ENCODE measurements at regions not wholly inside any gene's neighbourhood (a gene's known extent, or its start where the extent isn't known, plus 50 kb on each side); places are given as distances from the start of the nearest gene placed in this dataset.
"Not testable (repeated sequence)": the region's sequence is repeated elsewhere in the genome, so short reads cannot be mapped to it uniquely, and the experiment has no call there.

DNA sequence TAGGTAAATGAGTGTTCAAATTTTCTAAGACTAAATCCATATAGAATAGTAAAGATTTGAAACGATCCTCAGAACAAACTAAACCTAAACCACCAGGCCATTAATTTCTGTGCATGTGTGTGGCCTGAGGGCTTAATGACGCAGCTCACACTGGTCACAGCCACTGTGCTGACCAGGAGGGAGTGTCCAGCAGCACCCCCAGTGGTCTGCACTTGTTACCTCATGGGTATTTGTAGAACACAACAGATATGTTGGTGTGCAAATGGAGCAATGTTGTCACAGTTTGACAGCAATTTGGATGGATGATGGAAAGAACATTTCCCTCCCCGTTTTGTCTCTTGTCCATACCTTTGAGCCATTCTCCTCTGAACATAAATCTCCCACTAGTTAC, 122.4 kb upstream of the EXOC2 start:
- DNase-seq (ENCODE audit: low spot score) = no peak

DNA sequence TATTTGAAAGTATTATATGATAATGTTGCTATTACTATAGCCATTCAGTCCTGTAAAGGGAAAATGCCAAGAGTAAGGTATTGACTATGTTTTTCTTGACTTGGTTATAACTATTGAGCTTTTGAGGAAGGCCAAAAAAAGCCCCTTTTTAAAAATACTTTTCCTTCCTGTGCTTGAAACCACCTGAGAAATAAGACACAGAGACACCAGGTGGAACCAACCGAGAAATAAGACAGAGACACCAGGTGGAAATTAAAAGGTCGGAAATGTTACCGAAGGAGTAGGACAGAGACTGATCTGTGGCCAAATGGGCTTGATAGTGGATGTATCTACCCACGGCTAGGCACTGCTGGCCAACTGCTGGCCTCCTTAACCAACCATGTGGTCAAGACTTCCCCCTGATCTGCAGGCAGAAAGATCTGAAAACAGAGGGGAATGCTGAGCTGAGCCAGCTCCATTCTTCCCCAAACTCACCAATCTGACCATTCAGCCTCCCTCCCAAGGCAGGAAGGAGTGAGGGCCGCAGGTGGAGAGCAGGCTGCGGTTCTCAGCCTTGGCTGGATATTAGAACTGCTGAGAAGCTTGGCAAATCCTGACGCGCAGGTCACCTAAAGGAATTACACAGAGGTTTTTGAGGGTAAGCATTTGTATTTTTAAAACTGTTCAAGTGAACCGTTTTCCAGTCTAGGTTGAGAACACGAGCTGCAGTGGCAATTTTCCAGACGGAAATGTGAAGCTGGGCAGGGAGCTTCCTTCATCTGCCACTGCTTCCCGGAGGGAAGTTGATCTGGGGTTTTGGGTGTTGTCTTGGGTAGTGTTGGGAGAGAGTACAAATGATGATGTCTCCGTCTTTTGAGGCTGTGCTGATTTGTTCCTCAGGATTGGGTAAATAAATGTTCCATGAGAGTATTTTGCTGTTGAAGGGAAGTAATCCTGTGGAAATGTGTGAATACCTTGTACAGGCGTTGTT, 121.7 kb upstream of the EXOC2 start:
- DNase-seq (ENCODE audit: low spot score) = no peak

DNA sequence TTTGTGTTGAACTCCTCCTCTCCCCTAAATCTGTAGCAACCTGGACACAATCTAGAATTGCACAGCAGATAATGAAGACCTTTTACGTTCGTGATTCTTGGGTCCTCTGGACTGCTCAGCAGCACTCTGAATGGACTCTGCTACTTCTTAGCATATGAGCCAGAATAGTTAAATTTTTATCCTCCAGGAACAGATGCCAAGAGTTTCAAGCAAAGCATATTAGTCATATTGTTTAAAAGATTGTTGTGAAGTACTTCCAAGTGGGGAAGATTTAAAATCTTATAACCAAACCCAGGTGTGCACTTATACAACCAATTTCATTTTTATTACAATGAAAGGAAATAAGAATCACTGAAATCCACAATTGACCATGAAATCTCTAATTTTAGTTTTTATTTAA, 118.9 kb upstream of the EXOC2 start:
- DNase-seq (ENCODE audit: low spot score) = no peak

DNA sequence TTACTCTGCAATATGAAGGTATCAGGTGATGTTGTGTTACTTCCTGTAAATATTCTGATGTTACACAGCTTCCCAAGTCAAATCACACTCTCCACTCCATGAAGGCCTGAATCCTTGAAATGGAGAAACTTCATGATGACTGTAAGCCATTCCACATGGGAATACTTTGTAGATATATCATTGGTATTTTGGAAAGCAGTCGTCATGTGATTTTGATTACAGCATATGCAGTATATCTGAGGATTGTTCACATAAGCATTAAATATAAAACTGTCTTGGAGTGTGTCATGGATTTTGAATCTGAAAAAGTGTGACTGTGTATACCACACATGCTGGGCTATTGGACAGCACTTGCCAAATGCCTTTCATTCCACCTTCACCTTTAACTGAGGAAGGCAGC, 118.3 kb upstream of the EXOC2 start:
- DNase-seq (ENCODE audit: low spot score) = no peak

GRCh38 chr6:804771-805170, 111.8 kb upstream of the EXOC2 start:
- no peak for DNase-seq (ENCODE audit: low spot score)

- DNase-seq (ENCODE audit: low spot score) = no peak
These were observed 111.4 kb upstream of the EXOC2 start for GRCh38 chr6:804317-804716.

- no peak for DNase-seq (ENCODE audit: low spot score)
These were observed 110.4 kb upstream of the EXOC2 start for GRCh38 chr6:803191-803977.

DNA sequence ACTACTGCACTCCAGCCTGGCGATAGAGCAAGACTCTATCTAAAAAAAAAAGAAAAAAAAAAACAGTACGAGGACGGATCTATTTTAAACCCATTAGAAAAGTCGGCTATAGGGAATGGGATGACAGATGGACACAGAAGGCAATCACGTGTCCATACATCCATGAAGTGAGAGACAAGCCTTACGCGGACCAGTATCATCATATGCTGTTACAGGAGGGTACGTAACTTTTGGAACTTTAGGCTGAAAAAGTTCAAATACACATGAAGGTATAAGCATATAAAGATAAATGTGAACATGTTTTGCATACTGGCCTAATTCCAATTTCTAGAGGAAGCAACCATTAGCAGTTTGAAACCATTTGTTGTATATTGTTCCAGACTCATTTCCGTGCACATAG, 109.8 kb upstream of the EXOC2 start:
- DNase-seq (ENCODE audit: low spot score) = no peak

DNA sequence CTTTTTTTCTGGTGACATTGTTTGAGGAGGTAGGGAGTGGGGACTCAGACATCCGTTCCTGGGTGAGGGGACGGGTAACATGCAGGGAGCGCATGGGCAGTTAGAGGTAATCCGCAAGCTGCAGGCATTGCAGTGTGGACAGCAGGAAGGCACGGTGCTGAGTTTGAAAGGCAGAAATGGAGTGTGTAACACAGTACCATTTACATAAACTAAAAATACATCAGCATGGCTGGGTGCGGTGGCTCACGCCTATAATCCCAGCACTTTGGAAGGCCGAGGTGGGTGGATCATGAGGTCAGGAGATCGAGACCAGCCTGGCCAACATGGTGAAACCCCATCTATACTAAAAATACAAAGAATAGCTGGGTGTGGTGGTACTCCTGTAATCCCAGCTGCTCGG, 109.3 kb upstream of the EXOC2 start:
- not testable (repeated sequence) for DNase-seq (ENCODE audit: low spot score)

GRCh38 chr6:799769-800168, 106.8 kb upstream of the EXOC2 start:
- no peak for DNase-seq (ENCODE audit: low spot score)

DNA sequence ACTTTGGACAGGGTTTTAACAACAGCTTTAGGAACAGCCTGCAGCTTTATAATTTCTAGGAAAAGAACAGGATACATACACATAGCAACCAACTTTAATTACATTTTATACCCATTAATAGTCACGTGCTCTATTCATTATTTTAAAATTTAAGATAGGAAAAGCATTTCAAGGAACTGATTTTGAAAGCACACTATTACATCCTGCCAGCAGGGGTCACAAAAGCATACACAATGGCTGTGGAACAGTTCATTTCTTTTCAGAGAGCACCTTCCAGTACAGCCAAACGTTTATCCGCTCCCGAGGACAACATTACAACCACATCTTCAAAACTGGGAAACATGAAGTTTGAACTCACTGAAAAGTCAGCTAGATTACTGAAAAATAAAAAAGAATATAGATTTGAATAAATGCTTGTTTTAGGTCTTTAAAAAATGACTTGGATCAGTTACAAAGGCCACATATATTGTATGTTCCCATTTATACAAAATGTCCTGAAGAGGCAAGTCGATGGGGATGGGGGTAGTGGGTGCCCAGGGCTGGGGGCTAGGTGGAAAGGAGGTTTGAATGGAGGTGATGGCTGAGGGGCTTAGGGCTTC, 104.6 kb upstream of the EXOC2 start:
- DNase-seq (ENCODE audit: low spot score) = peak; percentile 45

- DNase-seq (ENCODE audit: low spot score) = no peak
These were observed 102.2 kb upstream of the EXOC2 start for GRCh38 chr6:795046-795685.

DNA sequence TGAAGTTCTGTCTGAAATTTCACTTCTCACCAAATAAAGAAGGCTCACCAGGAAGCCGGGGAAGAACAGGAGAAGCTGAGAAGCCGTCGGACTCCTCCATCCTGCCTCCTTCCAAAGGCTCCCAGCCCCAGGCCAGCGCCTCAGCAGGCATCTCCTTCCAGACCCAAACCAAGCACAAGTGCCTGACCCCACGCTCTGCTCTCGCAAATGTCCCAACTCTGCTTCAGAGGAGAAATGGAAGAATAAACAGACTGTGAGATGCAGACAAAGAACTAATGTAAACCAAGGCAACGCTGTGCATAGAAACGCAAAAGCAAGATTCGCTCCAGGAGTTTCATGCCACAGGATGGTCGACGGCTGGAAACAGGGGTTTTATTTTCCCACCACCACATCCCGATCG, 100.3 kb upstream of the EXOC2 start:
- no peak for DNase-seq (ENCODE audit: low spot score)

GRCh38 chr6:792662-793061, 99.7 kb upstream of the EXOC2 start:
- no peak for DNase-seq (ENCODE audit: low spot score)

GRCh38 chr6:788058-788457, 95.1 kb upstream of the EXOC2 start:
- DNase-seq (ENCODE audit: low spot score) = no peak

DNA sequence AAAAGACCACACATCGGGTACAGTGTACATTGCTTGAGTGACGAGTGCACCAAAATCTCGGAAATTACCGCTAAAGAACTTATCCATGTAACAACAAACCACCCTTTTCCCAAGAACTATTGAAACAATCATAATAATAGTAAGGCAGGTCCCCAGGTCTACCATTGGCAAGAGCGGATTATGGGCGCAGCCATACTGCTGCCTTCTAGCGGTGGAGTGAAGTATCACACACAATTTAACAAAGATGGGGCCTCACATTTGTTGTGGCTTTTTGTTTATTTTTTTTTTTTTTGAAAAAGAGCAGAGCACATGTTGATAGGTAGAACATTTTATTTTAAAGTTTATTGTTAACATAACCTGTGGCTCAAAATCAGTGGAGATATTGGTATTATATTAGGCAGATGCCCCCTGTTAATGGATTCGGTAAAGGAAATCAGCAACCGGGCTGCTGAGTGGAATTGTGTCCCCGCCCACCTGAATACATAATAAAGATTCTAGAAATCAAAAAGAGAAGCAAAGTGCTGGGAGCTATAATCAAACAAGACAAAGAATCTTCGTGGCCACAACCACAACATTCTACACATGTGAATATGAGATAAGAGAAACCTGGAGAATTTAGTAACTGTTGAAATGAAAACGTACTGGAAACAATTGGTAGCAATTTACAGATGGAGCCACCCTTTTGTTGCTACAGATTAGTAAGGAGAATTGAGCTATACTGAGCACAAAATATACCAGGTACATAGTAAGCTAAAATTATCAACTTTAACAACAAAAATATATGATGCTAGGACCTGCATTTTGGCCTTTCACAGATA, 94.2 kb upstream of the EXOC2 start:
- DNase-seq (ENCODE audit: low spot score) = no peak

DNA sequence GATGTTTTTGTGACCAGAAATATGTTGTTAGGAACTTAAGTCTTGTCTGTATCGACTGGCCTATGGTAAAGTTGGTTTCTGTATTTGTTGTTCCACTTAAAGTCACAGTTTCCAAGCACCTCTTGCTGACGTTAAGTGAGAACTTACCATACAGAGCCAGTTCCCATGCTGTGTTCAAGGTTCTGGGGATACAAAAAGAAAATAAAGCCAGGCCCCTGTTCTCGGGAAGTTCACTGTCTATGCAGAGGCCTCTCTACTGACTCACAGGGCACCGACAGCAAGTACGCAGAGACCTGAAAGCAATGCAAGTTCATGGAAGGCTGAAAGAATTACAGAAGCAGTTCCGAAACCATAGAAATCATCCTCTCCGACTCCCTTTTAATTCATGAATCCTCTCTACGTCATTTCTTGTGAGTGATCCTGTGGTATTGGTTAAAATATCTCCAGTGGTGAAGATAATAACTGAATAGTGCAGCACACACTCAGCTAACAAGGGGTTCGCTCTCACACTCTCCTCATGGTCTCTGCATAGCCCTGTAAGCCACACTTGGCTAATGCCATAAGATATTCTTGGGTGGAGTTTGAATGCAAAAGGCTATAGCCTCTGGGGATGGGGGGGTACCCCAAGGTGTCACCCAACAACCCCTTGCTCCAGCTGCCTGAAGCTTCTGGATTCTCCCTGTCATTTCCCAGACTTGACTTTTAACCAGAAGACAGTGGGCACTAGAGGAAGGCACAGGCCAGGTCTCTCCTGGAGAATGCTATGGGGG, 91.2 kb upstream of the EXOC2 start:
- DNase-seq (ENCODE audit: low spot score) = no peak

DNA sequence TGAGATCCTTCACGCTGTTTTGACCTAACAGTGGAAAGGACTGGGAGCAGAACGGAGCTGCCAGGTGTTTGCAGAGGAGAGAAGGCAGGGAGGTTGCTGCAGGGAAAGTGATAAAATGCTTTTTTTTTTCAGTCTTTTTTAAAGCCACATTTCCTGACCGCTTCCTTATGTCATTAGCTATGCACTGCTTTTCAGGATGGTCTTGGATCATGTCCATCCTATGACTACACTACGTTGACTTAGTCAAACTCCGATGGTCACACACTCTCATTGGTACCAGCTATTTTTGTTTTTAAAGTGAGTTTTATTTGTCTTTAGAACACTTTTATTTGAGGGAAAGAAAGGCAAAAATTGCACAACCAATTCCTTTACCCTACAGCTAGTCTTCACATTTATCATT, 89.2 kb upstream of the EXOC2 start:
- no peak for DNase-seq (ENCODE audit: low spot score)

GRCh38 chr6:781350-781961, 88.5 kb upstream of the EXOC2 start:
- DNase-seq (ENCODE audit: low spot score) = no peak

DNA sequence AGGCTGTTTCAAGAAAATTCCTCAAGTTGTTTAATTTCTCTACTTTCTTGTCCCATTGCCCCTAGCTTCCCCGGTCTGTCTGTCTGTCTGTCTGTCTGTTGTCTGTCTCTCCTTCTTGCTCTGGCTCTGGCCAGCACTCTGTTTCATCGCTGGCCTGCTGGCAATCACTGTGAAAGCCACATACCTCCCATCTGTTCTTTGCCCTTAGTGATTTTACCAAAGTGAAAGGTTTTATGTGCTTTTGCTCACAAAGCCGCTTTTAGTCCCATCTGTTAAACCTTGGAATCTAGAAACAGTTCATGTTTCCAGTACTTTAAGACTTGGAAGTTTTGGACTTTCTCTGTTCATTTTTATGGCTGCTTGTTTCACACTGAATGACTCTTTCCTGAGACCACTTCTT, 87.8 kb upstream of the EXOC2 start:
- no peak for DNase-seq (ENCODE audit: low spot score)
